Tibial nerve (tissue), 4 donors: ENCODE measurements at regions not wholly inside any gene's neighbourhood (a gene's known extent, or its start where the extent isn't known, plus 50 kb on each side); places are given as distances from the start of the nearest gene placed in this dataset.

Source experiments
- CTCF ChIP-seq, 5 experiments: fragments of 200-600 bp in 3 of 5; fragments of 450-650 bp in 2 of 5; sonication (generic) in 3 of 5; IDR thresholded peaks; one replicate each; pipeline ENCODE4 v1.5.1; 2016 to 2019; ENCODE audit warnings: antibody characterized with exemption in 5 of 5, mild to moderate bottlenecking in 3 of 5, moderate library complexity in 2 of 5
- EP300 ChIP-seq, 2 donors: sonication (generic); formaldehyde crosslinking; IDR thresholded peaks; one replicate each; pipeline ENCODE4 v1.6.1; 2017; ENCODE audit warnings: antibody characterized with exemption in 2 of 2, mild to moderate bottlenecking in 1 of 2
- POLR2A ChIP-seq, 2 donors: fragments of 450-650 bp; IDR thresholded peaks; one replicate each; pipeline ENCODE4 v1.6.1; 2017; ENCODE audit warnings: antibody characterized with exemption in 2 of 2, mild to moderate bottlenecking in 2 of 2, moderate library complexity in 2 of 2

GRCh38 chr7:159240962-159241361 is 96.3 kb upstream of the VIPR2 start:
- TF ChIP-seq CTCF (IDR thresholded peaks at IDR 0.05) = no peak
- no peak for TF ChIP-seq POLR2A (IDR thresholded peaks at IDR 0.05)
- TF ChIP-seq EP300 (IDR thresholded peaks at IDR 0.05) = no peak
